Islet precursor cell (in vitro differentiated cells): ENCODE measurements at regions not wholly inside any gene's neighbourhood (a gene's known extent, or its start where the extent isn't known, plus 50 kb on each side); places are given as distances from the start of the nearest gene placed in this dataset.

Source experiments
- DNase-seq: peaks from one replicate; pipeline ENCODE4 v3.0.0-alpha.2; 2018

DNA sequence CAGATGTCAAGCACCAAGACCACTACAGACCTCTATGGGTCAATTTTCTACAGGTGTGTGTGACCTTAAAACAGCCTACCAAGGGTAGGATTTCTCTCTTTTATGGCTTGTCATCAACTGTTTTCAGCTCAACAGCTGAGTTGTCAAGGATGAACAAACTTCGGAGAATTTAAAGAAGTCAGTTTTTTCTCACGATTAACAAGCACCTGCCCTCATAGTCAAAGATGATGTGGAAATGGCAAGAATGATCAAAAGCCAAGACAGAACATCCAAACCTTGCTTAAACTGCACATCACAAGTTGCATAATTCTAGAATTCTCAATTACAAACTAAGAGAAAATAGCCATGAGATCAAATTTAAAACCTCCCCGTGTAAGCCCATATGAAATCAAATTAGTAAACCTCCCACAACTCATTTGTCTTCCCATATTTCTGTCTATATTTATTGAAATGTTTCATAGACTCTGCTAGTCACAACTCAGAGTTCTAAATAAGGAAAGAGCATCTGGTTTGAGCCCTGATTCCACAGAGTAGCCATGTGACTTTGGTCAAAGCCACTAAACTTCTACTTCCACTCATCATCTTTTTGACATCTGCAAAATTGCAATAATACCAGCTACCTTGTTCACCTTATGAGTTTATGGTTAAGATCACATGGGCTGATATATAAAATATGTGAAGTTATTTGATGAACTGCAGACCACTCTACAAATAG lies 521.5 kb upstream of the HTR2A start:
- DNase-seq: no peak

DNA sequence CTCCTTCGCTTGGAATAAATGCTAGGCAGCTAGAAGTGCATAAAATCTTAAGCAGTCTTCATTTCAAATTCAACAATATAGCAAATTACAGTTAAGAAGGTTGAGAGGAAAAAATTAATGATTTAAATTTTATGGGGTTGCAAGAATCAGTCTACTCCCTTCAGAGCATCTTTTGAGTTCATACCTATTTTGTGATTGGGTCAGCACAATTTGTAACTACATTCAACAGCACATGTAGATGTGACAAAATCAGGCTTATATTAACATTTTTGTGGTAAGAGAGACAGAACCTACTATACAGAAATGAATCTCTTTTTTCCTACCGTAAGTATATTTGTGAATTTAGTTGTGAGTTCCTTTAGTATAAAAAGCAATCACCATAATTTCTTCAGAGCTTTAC lies 520.6 kb upstream of the HTR2A start:
- DNase-seq: no peak

DNA sequence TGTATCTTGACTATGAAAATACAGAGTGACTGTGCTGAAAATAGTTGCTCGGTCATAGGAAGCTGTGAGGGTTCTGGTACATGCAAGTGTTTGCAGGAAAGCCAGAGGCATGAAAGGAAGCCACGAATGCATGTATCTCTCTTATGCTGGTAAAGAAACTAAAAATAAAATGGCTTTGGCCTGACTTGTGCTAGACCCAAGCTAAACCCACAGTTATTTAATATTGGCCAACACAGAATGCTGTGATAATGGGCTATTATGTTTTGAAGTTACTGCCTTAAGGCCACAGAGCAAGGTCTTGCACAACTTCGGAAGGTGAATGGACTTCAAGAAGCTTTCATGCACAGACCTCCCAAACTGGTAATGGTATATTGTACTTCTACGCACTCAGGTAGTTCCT lies 518.2 kb upstream of the HTR2A start:
- no peak for DNase-seq

DNA sequence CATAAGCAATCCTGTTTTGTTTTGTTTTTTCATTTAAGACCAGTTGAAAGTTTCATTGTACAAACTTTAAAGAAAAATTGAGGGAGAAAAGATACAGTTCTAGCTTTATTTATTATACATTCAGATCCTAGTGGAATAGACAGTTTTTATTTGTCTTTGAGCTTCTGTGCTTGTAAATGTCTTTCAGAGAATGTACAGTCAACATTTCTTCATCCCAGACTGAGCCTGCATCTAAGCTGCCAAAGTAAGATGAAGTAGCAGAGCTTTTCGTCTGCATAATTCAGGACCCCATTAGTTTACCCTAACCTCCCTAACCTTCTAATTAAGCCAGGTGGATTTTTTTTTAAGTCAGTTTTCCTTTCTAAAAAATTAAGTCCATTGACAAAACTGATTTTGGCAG lies 516.7 kb upstream of the HTR2A start:
- no peak for DNase-seq

DNA sequence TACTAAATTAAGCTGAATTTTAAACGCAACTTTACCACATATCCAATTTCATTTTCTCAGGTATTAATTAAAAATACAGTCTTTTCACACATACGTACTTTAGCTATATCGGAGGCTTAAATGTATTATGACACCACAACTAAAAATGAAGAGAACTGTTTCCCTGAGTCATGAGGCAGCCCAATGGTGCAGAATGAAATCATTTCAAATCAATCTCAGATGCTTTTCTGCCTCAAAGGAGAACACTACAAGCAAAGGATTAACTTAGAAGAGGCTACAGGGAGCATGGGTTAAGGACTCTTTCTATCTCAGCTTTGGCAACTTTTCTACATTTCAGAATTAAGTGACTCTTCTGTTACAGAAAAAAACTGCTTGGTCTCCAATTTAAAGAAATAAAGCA lies 516.3 kb upstream of the HTR2A start:
- no peak for DNase-seq

DNA sequence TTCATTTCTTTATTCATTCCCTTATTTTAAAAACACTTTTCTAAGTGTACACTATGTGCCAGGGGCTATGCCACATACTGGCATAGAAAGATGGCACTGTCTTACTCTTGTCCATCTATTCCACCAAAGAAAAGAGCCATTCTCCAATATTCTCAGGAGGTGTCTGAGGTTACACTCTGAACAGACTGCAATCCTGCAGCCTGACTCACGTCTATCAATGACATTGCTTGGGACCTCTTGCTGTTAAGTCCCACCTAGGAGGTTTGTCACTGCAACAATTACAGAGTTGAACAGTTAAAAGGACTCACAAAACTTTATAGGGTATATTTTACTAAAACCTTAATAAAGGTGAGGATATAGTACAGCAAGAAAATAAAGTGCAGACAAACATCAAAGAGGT lies 512.9 kb upstream of the HTR2A start:
- DNase-seq: peak; percentile 63

DNA sequence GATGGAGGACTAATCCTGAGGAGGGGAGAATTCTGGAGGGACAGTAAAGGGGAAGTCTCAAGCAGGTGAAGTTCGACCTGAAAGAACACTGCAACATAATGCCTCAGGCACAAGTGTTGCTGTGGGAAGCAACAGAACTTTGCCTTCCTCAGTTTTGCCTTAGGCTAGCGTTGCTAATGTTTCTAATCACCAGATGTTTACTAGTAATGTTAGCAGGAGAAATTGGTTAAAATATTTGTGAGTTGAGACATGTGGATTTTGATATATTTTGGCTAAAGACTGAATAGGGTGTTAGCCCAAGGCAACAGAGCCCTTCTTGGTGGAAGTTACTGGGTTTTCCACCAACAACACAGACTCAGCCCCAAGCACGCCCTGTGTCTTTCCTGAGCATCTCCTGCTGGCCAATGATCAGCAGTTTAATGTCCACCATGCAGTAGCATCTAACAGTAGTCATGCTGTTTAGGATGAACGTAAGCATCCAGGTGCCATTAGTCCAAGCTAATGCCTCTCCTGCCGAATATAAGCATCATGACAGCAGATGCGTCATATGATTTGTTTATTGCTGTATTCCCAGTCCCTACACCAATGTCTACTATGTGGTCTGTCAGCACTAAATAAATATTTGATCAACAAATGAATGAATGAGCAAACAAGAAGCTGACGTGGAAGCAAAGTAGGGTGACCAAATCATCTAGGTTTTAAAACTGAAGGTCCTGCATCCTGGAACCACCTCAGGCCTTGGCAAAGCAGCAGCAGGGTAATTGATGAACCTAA lies 511.9 kb upstream of the HTR2A start:
- DNase-seq: no peak

DNA sequence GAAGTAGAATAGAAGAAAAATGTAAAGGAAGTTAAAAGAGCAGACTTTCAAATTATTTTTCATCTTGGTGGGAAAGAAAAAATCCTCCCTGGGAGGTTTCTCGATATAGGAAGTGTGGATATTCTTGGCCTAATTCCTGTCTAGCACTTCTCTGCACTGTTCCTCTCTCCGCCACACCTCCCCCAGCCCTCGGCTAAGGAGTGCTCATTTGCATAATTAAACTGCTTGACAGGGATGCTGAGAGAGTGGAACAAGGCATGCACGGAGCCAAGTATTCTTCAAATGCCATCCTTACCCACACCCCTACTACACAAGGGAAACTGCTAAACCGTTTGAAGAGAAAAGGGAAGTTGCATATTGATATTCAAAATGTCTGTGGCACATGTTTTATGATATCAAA lies 511.0 kb upstream of the HTR2A start:
- no peak for DNase-seq

DNA sequence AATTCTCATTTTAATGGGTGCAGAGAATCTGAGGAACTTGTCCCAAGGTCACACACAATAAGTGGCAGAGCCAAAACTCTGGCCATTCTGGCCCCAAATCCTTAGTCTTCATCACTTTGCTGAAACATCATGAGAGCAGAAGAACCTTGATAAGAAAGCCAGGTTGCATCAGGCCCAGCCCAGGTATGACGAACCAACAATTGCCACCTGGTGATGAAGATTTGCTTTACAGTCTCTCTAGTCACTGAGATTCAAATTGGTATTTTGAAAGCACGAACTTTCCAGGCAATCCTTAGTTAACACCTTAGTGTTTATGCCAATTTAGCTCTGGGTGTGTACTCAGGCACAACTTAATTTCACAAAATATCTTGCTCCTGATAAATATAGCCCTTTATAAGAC lies 502.7 kb upstream of the HTR2A start:
- no peak for DNase-seq

DNA sequence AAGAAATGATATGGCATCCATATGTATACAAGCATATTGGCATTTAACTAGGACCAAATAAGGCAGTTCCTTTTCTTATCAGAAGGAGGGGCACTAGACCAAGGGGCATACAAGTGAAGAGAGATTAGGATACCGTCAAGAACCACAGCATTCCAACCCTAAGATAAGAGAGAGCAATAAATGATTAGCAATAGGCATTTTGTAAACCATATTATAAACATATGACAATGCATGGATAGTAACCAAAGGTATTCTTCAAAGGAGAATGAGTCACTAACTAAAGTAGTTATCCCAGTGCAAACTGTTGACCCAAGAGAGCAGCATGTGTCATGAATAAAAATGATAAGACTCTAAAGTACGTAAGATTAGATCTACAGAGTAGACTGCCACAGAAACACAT lies 500.9 kb upstream of the HTR2A start:
- no peak for DNase-seq

DNA sequence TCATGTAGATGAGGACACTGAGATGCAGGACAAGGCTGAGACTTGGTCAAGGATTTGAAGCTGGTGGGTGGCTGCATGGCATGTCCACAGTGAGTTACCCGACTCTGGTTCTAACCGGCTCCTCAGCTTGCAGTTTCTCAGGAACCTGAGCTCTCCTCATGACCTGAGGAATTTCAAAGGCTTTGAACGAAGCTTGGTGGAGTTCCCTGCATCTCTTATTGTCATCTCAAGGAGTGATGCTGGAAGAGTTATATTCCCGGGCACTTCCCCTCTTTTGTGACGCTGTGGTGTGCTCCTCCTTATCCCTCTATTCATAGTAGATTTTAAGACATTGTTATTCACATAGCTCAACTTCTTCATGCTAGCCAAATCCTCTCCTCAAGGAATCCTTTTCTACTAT lies 500.1 kb upstream of the HTR2A start:
- DNase-seq: no peak

DNA sequence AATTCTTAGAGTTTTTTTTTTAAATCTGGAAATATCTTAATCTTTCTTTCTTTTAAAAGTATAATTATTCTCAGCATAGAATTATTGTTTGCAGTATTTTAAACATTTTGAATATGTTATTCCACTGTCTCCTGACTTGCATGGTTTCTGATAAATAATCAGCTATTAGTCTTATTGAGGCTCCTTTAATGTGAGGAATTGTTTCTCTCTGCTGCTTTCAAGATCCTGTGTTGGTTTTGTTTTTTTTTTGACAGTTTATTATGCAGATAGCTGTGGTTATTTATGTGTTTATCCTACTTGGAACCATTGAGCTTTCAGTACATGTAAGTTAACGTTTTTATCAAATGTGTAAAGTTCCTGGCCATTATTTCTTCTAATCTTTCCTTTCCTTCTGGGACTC lies 477.9 kb upstream of the HTR2A start:
- DNase-seq: no peak

DNA sequence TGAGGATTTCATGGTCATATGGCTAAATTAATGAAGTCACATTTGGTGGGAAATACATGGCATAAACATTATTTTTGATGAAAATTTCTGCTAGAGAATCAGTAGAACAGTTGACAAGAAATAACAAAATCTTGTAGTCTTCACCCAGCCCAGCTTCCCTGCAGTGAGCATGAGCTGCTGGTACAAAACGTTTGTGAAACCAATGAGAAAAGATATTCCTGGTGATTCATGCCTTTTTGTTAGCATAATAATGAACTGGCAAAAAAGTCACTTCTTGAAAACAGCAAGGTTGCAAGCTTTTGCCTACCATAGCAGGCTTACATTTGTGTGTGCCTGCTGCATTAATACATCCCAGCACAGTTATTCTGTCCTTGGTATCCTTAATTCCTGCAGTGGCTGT lies 475.9 kb upstream of the HTR2A start:
- no peak for DNase-seq

DNA sequence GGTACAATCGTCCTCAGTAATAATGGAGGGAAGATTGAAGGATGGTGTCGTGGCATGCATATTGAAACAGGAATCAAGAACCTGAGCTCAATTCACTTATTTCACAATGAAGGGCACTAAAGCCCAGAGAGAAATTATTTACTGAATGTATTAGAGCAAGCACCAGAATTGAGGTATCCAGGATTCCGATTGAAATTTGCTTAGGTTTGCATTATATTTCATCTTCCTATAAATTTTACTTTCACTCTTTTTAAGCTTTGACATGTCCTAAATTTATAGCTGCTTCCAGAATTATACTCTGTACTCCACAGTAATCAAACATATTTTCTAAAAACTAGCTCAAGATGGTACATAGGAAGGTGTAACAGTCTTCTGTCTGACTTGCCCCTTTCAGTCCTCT lies 454.9 kb upstream of the HTR2A start:
- no peak for DNase-seq

DNA sequence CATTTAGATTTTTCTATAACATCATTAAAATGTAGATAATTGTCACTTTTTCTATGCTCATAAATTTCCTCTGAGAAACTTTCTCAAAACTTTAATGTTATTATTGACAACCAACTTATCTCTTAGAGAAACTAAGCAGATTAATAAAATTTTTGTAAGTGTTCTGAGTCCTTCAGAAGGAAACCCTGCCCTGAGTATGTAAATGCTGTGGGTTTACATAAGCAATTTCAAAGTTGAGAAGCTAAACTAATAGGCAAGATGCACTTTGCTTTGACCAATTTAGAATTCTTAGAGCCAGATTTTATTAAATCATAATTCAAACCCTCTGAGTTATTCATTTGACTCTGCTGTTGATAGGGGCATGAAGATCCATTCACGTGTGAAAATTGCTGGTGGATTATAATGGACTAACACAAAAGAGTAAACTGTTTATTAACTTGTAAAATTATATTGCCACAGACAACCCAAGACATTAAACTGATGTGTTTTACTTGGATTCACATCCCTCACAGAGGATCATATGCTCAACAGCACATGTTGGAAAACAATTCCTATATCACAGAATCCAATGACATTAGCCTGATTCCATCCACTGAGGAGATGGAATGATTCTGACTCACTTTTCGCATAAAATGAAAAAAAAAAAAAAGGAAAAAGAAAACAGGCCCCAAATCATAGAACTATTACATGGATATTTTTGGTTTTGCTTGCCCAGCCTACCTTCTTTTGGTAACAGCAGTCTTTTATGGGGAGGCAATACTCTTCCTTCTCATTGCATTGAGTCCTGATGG lies 453.7 kb upstream of the HTR2A start:
- DNase-seq: no peak

DNA sequence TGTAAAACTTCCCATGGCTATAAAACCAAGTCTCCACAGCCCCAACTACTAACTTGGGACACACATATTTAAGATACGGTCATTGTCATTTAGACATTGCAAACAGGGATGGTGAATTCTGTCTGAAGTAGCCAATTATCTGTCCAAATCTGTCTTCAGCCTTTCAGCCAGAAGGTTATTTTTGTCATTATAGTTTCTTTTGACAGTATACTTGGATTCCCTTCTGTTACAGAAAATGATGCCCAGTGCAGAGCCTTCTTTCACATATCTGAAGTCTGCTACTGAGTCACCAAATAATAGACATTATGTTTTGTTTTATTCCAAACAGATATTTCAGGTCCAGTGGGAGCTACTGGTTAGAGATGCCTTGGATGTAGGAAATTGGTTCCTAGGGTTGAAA lies 452.4 kb upstream of the HTR2A start:
- no peak for DNase-seq

DNA sequence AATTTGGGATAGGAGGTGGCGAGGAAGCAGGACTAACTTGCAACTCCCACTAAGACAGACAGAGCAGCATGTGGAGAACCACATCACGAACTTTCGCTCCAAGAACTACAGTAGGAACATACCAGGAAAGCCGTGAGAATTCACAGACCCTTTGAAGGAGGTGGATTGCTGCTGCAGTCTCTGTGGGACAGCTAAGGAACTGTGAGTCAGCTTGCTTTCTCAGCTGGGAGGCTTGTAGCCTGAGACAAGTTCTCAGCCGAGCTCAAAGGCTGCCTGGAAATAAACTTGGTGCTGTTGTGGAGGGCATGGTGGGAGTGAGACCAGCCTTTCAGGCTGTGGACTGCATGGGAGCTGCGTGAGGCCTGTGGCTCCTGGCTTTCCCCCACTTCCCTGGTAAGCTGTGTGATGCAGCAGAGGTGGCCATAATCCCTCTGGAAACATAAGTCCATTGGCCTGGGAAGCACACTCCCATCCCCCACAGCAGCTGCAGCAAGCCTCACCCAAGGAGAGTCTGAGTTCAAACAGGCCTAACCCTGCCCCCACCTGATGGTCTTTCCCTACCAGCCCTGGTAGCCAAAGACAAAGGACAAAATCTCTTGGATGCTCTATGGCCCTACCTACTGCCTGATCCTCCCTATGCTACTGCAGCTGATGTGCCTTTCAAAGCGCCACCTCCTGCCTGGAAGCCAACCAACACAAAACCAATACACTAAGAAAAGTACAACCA lies 441.1 kb upstream of the HTR2A start:
- DNase-seq: peak; percentile 81

DNA sequence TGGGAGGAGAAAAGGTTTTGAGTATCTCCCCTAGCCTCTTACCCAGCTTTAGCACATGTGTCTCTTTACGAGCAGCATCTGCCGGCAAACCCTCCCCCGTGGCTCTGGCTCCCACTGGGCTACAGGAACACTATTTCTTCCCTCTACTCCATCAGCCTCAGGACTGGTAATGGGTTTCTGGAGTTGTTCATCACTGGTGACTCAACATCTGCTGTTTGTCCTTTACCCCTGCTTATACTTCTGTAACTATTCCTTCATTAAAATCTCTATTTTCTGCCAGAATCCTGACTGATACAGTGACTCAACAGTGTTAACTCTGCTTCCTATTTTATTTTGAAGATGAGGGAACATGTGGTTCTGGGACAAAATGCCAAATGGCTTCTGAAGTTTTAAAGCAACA lies 437.3 kb upstream of the HTR2A start:
- DNase-seq: peak; percentile 58

DNA sequence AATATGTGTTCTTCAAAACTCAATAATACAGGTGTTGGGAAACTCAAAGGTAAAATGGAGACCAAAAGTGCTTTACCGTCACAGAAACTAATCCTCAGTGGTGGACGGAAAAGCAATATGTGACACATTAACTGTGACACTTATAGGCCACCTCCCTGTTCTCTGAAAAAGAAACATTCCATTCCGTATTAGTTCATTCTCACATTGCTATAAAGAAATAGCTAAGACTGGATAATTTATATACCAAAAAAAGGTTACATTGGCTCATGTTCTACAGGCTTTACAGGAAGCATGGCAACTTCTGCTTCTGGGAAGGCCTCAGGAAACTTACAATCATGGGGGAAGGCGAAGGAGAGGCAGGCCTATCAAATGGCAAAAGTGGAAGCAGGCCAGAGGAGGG lies 435.3 kb upstream of the HTR2A start:
- DNase-seq: no peak

DNA sequence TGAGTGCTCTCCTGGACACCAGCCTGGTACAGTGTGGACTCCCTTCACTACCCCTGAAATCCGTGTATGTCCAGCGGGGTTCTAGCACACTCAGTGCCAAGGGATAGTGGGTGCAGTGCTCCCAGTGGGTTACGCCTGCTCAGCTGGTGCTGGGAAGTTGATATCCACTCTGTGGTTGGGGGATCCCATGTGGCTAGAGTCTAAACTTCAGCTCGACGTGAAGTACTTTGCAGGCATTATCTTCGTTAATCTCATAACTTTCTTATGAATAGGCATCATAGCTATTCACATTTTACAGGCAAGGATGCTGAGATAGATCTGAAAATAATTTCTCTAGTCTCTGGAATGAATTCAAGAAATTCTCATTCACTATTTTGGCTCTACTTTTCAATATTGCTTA lies 433.2 kb upstream of the HTR2A start:
- no peak for DNase-seq

DNA sequence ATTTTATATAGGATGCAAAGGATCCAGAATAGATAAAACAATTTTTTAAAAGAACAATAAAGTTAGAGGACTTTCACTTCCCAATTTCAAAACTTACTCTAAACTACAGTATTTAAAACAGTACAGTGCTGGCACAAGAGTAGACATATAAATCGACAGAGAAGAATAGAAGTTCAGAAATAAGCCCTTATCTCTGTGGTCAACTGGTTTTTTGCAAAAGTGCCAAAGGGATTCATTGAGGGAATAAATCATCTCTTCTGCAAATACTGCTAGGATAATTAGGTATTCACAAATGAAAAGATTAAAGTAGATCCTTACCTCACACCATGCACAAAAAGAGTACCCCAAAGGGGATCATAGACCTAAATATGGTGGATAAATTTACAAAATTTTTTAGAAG lies 431.0 kb upstream of the HTR2A start:
- no peak for DNase-seq

DNA sequence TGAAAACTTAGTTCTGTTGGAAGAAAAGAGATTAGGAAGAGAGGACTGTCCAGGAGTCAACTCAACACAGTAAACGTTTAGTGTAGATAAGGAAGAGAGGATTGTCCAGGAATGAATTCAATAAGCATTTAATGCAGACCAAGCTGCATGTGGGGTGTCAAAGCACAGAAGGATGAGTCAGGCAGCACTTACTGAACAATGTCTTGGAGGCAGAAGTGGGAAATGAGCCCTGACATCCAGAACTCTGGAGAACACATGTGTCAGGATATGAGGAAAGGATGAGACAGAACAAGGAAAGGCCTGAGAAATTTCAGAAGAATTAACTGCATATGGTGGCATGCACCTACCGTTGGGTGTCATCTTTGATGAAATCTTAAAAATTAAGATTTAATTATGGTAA lies 429.2 kb upstream of the HTR2A start:
- DNase-seq: no peak

DNA sequence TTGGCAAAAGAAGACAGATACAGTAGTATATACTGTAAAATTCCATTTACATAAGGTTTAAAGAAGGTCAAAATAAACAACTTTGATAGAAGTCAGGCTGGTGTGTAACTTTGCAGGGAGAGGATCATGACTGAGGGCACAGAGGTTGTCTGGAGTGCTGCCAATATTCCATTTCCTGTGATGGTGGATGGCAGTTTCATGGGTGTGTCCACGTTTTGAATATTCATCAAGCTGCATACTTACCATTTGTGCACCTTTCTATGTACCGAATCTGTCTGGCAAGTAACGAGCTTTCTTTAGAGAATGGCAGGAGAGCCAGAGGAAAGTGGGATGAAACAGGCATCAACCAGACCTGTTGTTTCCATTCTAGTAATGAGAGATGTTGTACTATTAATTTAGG lies 420.5 kb upstream of the HTR2A start:
- DNase-seq: no peak
